H1 (cell line): ENCODE measurements at regions not wholly inside any gene's neighbourhood (a gene's known extent, or its start where the extent isn't known, plus 50 kb on each side); places are given as distances from the start of the nearest gene placed in this dataset.

Experiments used
- EZH2 ChIP-seq: fragments of 200-600 bp; sonication (generic); IDR thresholded peaks from 2 replicates; pipeline ENCODE4 v1.7.1; 2012; ENCODE audit warnings: low read depth, mild to moderate bottlenecking, moderate library complexity, low read length, inconsistent platforms; ENCODE audit not compliant: severe bottlenecking
- PHF8 ChIP-seq: fragments of 200-600 bp; sonication (generic); conservative IDR thresholded peaks from 2 replicates; pipeline ENCODE4 v1.7.1; 2012; ENCODE audit warnings: low read depth, mild to moderate bottlenecking, inconsistent platforms, low read length, moderate library complexity
- POLR2A ChIP-seq, 2 experiments: IDR thresholded peaks; 1 replicate in 1 of 2; 2 replicates in 1 of 2; pipeline ENCODE4 v1.6.1; 2011; ENCODE audit warnings: low read depth in 2 of 2, low read length in 2 of 2, mild to moderate bottlenecking in 2 of 2; ENCODE audit errors: control extremely low read depth in 1 of 2
- POLR2AphosphoS5 ChIP-seq: IDR thresholded peaks from 2 replicates; pipeline ENCODE4 v1.6.1; 2011; ENCODE audit warnings: low read depth, low read length
- RAD21 ChIP-seq, 2 experiments: IDR thresholded peaks in 1 of 2; conservative IDR thresholded peaks in 1 of 2; 2 replicates each; pipeline ENCODE4 v1.6.1; 2011; ENCODE audit warnings: low read depth in 2 of 2, low read length in 2 of 2, improper control_type of control experiment in 1 of 2, inconsistent platforms in 1 of 2, mild to moderate bottlenecking in 1 of 2, moderate library complexity in 1 of 2
- TF ChIP-seq, protein P1 (sequence below), 3 experiments: IDR thresholded peaks; 1 replicate in 2 of 3; 2 replicates in 1 of 3; pipeline versions ENCODE4 v1.5.1 to v1.6.1; 2011; ENCODE audit warnings: low read length in 3 of 3, mild to moderate bottlenecking in 3 of 3, inconsistent platforms in 2 of 3, low read depth in 1 of 3, moderate library complexity in 1 of 3; ENCODE audit not compliant: insufficient read depth in 1 of 3; ENCODE audit errors: control extremely low read depth in 1 of 3

GRCh38 chrX:6961286-6962005 lies 186.1 kb upstream of the STS start:
- TF ChIP-seq, protein P1, sequence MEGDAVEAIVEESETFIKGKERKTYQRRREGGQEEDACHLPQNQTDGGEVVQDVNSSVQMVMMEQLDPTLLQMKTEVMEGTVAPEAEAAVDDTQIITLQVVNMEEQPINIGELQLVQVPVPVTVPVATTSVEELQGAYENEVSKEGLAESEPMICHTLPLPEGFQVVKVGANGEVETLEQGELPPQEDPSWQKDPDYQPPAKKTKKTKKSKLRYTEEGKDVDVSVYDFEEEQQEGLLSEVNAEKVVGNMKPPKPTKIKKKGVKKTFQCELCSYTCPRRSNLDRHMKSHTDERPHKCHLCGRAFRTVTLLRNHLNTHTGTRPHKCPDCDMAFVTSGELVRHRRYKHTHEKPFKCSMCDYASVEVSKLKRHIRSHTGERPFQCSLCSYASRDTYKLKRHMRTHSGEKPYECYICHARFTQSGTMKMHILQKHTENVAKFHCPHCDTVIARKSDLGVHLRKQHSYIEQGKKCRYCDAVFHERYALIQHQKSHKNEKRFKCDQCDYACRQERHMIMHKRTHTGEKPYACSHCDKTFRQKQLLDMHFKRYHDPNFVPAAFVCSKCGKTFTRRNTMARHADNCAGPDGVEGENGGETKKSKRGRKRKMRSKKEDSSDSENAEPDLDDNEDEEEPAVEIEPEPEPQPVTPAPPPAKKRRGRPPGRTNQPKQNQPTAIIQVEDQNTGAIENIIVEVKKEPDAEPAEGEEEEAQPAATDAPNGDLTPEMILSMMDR (IDR thresholded peaks at IDR 0.05; ENCODE audit: control extremely low read depth in 1 of 3, insufficient read depth in 1 of 3, low read depth in 1 of 3, low read length in 3 of 3), result no peak
- TF ChIP-seq EZH2 (no peak), RAD21 (IDR thresholded peaks at IDR 0.05 in 1 of 2, conservative IDR thresholded peaks at IDR 0.05 in 1 of 2; ENCODE audit: low read depth in 2 of 2, low read length in 2 of 2) (no peak), POLR2AphosphoS5 (no peak), PHF8 (no peak), POLR2A (IDR thresholded peaks at IDR 0.05; ENCODE audit: control extremely low read depth in 1 of 2, low read depth in 2 of 2, low read length in 2 of 2) (no peak)
